ENCODE measurements at regions not wholly inside any gene's neighbourhood (a gene's known extent, or its start where the extent isn't known, plus 50 kb on each side); places are given as distances from the start of the nearest gene placed in this dataset.
"Not testable (repeated sequence)": the region's sequence is repeated elsewhere in the genome, so short reads cannot be mapped to it uniquely, and the experiment has no call there.

- no peak overlapping the region for H3K4me3 ChIP-seq (ENCODE audit: low read depth, low read length)
- no peaks in the 10 kb centered on the region for H3K36me3 ChIP-seq (replicated peaks)
- peak; percentile 55 for TF ChIP-seq CTCF (IDR thresholded peaks at IDR 0.05; ENCODE audit: low read depth, low read length, missing control alignments)
- DNase-seq = no peak
- no peak overlapping the region for H3K27ac ChIP-seq
- H3K27me3 ChIP-seq (replicated peaks) = no peaks in the 10 kb centered on the region
- in situ Hi-C loops (cut with HindIII; ENCODE audit: low pct_ligation_motif_present, low sequenced_read_pairs) = no loop called here
Observed at GRCh38 chr13:27338816-27339215, 68.2 kb downstream of the RASL11A start.

GRCh38 chr13:27339299-27339698 lies 68.7 kb downstream of the RASL11A start:
- Histone ChIP-seq H3K27me3 (replicated peaks) (no peaks in the 10 kb centered on the region), H3K4me3 (ENCODE audit: low read depth, low read length) (no peak overlapping the region), H3K27ac (no peak overlapping the region), H3K36me3 (replicated peaks) (no peaks in the 10 kb centered on the region)
- in situ Hi-C loops (cut with HindIII; ENCODE audit: low pct_ligation_motif_present, low sequenced_read_pairs) = no loop called here
- peak; percentile 84 for TF ChIP-seq CTCF (IDR thresholded peaks at IDR 0.05; ENCODE audit: low read depth, low read length, missing control alignments)
- DNase-seq = peak; percentile 28

GRCh38 chr13:27341616-27342015 lies 71.0 kb downstream of the RASL11A start:
- H3K4me3 ChIP-seq (ENCODE audit: low read depth, low read length) = no peak overlapping the region
- DNase-seq = no peak

GRCh38 chr13:27347211-27347772 lies 76.7 kb downstream of the RASL11A start:
- no peak overlapping the region for H3K4me3 ChIP-seq (ENCODE audit: low read depth, low read length)
- no peak overlapping the region for H3K27ac ChIP-seq
- in situ Hi-C loops (cut with HindIII; ENCODE audit: low pct_ligation_motif_present, low sequenced_read_pairs) = no loop called here
- H3K27me3 ChIP-seq (replicated peaks) = no peaks in the 10 kb centered on the region
- no peak for DNase-seq
- H3K36me3 ChIP-seq (replicated peaks) = no peaks in the 10 kb centered on the region
- TF ChIP-seq CTCF (IDR thresholded peaks at IDR 0.05; ENCODE audit: low read depth, low read length, missing control alignments) = no peak

More at GRCh38 chr13:27341616-27342015, 71.0 kb downstream of the RASL11A start:
- TF ChIP-seq CTCF (IDR thresholded peaks at IDR 0.05; ENCODE audit: low read depth, low read length, missing control alignments) = no peak
- no peaks in the 10 kb centered on the region for H3K36me3 ChIP-seq (replicated peaks)
- no peaks in the 10 kb centered on the region for H3K27me3 ChIP-seq (replicated peaks)
- in situ Hi-C loops (cut with HindIII; ENCODE audit: low pct_ligation_motif_present, low sequenced_read_pairs) = no loop called here
- H3K27ac ChIP-seq = no peak overlapping the region

GRCh38 chr13:27348461-27348860 lies 76.0 kb upstream of the GTF3A start:
- no peaks in the 10 kb centered on the region for H3K27me3 ChIP-seq (replicated peaks)
- in situ Hi-C loops (cut with HindIII; ENCODE audit: low pct_ligation_motif_present, low sequenced_read_pairs) = no loop called here
- no peak overlapping the region for H3K4me3 ChIP-seq (ENCODE audit: low read depth, low read length)
- H3K36me3 ChIP-seq (replicated peaks) = no peaks in the 10 kb centered on the region
- no peak overlapping the region for H3K27ac ChIP-seq
- no peak for DNase-seq
- TF ChIP-seq CTCF (IDR thresholded peaks at IDR 0.05; ENCODE audit: low read depth, low read length, missing control alignments) = no peak

- H3K4me3 ChIP-seq (ENCODE audit: low read depth, low read length) = no peak overlapping the region
- H3K36me3 ChIP-seq (replicated peaks) = no peaks in the 10 kb centered on the region
- H3K27ac ChIP-seq = no peak overlapping the region
- no peak for TF ChIP-seq CTCF (IDR thresholded peaks at IDR 0.05; ENCODE audit: low read depth, low read length, missing control alignments)
- no peaks in the 10 kb centered on the region for H3K27me3 ChIP-seq (replicated peaks)
- in situ Hi-C loops (cut with HindIII; ENCODE audit: low pct_ligation_motif_present, low sequenced_read_pairs) = no loop called here
- DNase-seq = peak; percentile 46
Observed at GRCh38 chr13:27349458-27349857, 75.0 kb upstream of the GTF3A start.

GRCh38 chr13:27350825-27351224 lies 73.6 kb upstream of the GTF3A start:
- H3K27ac ChIP-seq; H3K4me3 ChIP-seq (ENCODE audit: low read depth, low read length); H3K36me3 ChIP-seq (replicated peaks); H3K27me3 ChIP-seq (replicated peaks); in situ Hi-C loops (cut with HindIII; ENCODE audit: low pct_ligation_motif_present, low sequenced_read_pairs); DNase-seq: not testable (repeated sequence)

Data from brain microvascular endothelial cell (primary cell).